ENCODE measurements at regions not wholly inside any gene's neighbourhood (a gene's known extent, or its start where the extent isn't known, plus 50 kb on each side); places are given as distances from the start of the nearest gene placed in this dataset.

DNA sequence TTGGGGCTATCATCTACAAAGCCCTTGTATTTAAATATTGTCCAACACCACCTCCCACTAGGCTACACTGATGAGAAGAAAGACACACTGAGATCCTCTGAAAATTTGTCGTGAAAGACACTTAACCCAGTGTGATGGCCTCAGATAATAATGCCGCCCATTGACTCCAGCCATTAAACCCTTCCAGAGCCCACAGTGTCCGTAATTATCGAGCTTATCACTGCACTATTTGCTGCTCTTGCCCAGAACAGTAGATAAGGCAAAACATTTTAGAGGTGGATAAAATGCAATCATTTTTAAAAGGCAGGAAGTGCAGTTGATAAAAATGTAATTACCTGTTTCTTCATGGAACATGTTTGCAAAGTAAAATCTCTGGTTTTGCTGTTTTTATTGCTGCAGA lies 121.3 kb upstream of the DDX18 start:
- H3K4me1 ChIP-seq = no peaks in the 10 kb centered on the region
- no peak overlapping the region for H3K4me3 ChIP-seq
- H3K9me3 ChIP-seq = no peaks in the 10 kb centered on the region
- no peak for TF ChIP-seq POLR2A (IDR thresholded peaks at IDR 0.05)
- no peak for TF ChIP-seq CTCF (IDR thresholded peaks at IDR 0.05)
- no peak for TF ChIP-seq POLR2AphosphoS5 (IDR thresholded peaks at IDR 0.05)
- no peak for DNase-seq (ENCODE audit: low spot score in 2 of 2)
- intact Hi-C loops (cut with DNase I; ENCODE audit: low total_unique reads) = no loop called here
- no peak overlapping the region for H3K27ac ChIP-seq
- H3K27me3 ChIP-seq = no peaks in the 10 kb centered on the region
- no peaks in the 10 kb centered on the region for H3K36me3 ChIP-seq

DNA sequence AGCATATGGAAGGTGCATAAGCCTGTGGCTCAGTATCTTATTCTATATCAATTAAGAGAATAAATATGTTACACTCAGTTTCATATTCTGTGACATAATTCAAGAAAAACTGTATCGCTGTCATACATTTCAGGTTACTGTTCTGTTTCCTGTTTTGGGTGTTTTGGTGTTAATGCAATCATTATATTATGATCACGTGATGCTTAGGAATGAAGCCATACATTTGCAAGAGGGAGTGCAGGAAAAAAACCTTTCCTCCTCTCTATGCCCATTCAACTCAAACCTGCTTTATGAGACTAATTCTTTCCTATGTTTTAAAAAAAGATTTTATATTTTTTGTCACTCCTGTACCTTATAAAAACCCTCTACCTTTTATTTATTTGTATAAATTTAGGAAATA lies 120.8 kb upstream of the DDX18 start:
- Histone ChIP-seq H3K36me3 (no peaks in the 10 kb centered on the region), H3K9me3 (no peaks in the 10 kb centered on the region), H3K4me3 (no peak overlapping the region), H3K27me3 (no peaks in the 10 kb centered on the region), H3K4me1 (no peaks in the 10 kb centered on the region), H3K27ac (no peak overlapping the region)
- TF ChIP-seq CTCF (IDR thresholded peaks at IDR 0.05) (no peak), POLR2AphosphoS5 (IDR thresholded peaks at IDR 0.05) (no peak), POLR2A (IDR thresholded peaks at IDR 0.05) (no peak)
- intact Hi-C loops (cut with DNase I; ENCODE audit: low total_unique reads) = no loop called here
- no peak for DNase-seq (ENCODE audit: low spot score in 2 of 2)

- Histone ChIP-seq H3K9me3 (no peaks in the 10 kb centered on the region), H3K27me3 (no peaks in the 10 kb centered on the region), H3K36me3 (no peaks in the 10 kb centered on the region), H3K4me3 (no peak overlapping the region), H3K4me1 (no peaks in the 10 kb centered on the region), H3K27ac (no peak overlapping the region)
- DNase-seq (ENCODE audit: low spot score in 2 of 2) = no peak
- no peak for TF ChIP-seq POLR2A (IDR thresholded peaks at IDR 0.05)
- no peak for TF ChIP-seq CTCF (IDR thresholded peaks at IDR 0.05)
- TF ChIP-seq POLR2AphosphoS5 (IDR thresholded peaks at IDR 0.05) = no peak
- intact Hi-C loops (cut with DNase I; ENCODE audit: low total_unique reads) = no loop called here
These were observed 116.2 kb upstream of the DDX18 start for GRCh38 chr2:117698287-117698686.

DNA sequence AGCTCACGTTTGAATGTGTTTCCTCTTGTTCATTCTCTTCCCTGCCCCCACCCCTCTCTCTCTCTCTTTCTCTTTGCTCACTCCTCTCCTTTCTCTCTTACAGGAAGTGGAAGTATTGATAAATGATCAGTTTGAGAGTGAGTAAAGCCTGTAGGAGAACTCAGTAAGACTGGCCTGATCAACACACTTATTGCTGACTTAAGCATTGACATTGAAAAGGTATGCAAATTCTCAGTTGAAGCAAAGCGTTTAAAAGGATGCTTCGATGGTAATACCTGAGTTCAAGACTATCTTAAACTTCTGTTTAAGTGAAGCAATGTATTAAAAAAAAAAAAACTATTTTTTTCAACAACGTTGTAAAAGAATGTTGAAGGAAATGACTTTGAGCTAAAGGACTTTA lies 115.7 kb upstream of the DDX18 start:
- Histone ChIP-seq H3K36me3 (no peaks in the 10 kb centered on the region), H3K27ac (no peak overlapping the region), H3K4me3 (no peak overlapping the region), H3K4me1 (no peaks in the 10 kb centered on the region), H3K9me3 (no peaks in the 10 kb centered on the region), H3K27me3 (no peaks in the 10 kb centered on the region)
- TF ChIP-seq CTCF (IDR thresholded peaks at IDR 0.05) (no peak), POLR2AphosphoS5 (IDR thresholded peaks at IDR 0.05) (no peak), POLR2A (IDR thresholded peaks at IDR 0.05) (no peak)
- no peak for DNase-seq (ENCODE audit: low spot score in 2 of 2)
- intact Hi-C loops (cut with DNase I; ENCODE audit: low total_unique reads) = no loop called here

DNA sequence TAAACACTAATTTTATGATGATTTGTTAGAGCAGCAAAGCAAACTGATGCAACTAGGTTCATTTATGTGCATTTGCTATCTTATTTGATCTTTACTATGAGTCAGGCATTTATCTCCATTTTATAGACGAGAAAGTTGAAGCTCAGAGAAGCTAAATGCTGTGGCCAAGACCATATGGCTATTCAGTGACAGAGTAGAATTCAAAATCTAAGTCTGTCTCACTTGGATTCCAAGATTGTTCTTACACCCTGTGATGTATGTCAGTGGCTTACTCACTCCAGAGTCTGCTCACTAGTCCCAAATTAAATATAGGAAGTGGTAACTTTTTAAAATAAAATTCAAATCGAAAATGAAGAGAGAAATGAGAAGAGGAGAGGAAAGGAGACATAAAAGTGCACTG lies 114.0 kb upstream of the DDX18 start:
- Histone ChIP-seq H3K27me3 (no peaks in the 10 kb centered on the region), H3K27ac (no peak overlapping the region), H3K4me3 (no peak overlapping the region), H3K9me3 (no peaks in the 10 kb centered on the region), H3K36me3 (no peaks in the 10 kb centered on the region), H3K4me1 (no peaks in the 10 kb centered on the region)
- TF ChIP-seq POLR2A (IDR thresholded peaks at IDR 0.05) (no peak), POLR2AphosphoS5 (IDR thresholded peaks at IDR 0.05) (no peak), CTCF (IDR thresholded peaks at IDR 0.05) (no peak)
- DNase-seq (ENCODE audit: low spot score in 2 of 2) = no peak
- intact Hi-C loops (cut with DNase I; ENCODE audit: low total_unique reads) = no loop called here
